HG02973 (cell line): ENCODE measurements at regions not wholly inside any gene's neighbourhood (a gene's known extent, or its start where the extent isn't known, plus 50 kb on each side); places are given as distances from the start of the nearest gene placed in this dataset.
"Not testable (repeated sequence)": the region's sequence is repeated elsewhere in the genome, so short reads cannot be mapped to it uniquely, and the experiment has no call there.

Experiments used
- ATAC-seq: cut with Tn5 transposase; IDR thresholded peaks from one replicate; pipeline ENCODE4 v1.9.1; 2021; ENCODE audit warnings: moderate library complexity; ENCODE audit not compliant: unreplicated experiment

DNA sequence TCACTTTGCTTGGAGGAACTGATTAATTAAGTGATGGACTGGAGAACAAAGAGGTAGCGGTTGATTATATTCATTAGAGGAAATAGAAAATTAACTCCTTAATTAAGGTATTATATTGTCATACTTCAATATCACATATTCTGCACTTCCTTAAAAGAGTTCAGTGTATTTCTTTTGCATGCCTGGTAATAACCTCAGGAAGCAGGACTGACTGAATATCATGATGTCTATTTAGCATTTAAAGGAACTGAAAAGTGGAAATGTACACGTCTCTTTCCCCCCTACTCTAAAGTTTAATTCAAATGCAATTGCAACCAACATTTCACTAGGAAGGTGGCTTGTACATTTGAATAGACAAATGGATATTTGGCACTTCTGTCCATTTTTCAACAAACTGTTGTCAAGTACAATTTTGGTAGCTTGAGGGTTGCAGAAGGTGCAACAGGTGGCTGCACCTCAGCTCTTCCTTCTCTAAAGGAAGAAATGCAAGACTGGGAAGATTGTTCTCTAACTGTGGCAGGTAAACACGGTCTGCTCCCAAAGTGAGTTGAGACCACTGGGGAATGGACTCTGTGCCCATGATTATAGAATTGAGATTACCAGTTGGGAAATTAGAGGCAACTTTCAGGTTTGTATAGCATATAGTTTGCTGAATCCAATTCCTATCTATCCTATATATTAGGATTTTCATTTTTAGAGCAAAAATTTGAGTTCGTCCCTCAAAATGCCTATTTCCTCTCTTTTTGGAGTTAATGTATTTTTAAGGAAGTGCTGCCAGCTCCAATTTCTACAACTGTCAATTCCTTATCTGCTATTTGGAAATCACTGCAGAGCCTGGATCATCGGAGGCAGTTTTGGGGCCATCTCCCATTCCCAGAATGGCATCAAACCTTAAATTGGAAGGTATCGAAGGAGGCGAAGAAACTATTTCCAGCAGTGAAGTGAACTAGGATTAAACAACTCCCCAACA lies 98.9 kb upstream of the TAF11L2 start:
- ATAC-seq, result no peak

DNA sequence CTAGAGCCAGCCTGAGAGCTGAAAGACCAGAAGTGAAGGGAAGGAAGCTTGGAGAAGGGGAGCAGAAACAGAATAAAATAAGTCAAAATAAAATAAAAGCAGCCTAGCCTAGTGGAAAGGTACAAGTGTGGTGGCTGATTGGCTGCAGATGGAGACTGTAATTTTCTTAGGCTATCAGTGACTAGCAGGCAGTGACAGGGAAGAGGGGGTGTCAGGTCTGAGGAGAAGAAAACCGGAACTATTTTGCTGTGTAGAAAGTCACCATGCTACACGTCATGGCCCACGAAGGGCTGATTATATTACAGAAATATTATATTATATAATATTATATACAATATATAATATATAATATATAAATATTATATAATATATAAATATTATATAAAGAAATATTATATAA lies 98.1 kb upstream of the TAF11L2 start:
- ATAC-seq, result no peak

DNA sequence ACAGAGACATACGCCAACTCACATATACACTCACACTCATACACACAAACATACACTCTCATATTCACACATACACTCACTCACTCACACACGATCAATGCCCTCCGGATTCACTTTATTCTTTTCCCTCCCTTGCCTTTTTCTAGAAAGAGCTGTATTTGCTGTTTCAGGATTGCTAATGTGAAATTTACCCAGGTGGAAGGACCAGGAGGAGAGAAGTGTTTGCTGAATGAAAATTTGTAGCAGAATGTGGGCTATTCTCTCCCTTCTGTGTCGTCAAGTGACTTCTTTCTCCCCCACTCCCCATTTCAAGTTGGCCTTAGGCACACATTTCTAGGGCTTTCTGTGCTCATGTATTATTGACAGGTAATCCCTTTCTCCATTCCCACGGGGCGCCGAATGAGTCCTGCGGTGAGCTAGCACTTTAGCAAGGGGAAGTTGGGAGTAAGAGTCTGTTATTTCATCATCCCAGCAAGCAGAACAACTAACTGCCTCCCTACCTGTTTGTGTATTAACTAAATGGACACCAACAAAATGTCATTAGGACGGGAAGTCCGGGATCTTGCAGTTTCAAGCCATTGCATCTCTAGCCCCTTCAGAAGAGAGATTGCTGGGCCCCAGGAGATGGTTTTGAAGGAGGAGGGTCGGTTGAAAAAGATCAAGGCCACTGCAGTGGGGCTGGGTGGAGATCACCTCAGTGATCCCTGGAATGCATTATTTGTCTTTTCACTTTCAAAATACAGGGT lies 97.1 kb upstream of the TAF11L2 start:
- no peak for ATAC-seq

DNA sequence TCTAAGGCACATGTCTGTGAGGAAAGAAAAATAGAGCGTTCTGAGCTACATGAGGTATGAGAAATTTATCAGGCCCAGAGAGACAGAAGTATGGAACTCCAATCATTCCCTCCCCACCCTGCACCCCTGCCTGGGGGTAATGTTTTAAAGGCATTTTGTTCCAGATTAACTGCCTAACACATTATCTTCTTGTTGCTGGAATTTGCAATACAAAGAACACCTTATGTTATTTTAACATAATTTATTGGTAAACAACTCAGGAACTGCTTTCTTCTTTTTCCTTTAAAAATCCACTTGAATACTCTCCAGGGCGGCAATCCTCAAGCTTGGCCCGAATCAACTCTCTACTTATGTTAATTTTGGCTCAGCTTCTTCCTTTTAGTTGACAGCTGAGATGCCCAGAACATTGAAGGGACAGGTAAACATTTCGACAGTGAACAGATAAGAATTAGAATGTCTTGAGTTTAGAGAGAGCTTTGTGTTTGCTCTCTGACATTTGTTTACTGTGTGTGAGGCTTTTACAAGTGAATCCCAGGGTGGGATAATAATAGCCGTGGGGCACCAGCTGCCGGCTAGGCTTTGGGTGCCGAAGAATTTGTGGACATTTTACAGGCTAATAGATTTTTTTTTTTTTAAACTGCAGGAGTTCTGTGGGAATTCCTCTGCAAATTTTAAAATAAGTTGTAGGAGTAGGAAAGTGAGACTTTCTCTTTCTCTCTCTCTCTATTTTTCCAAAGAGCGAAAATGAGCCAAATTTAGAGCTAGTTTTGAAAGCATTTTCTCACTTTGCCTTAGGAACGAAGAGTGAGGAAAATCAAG lies 96.4 kb upstream of the TAF11L2 start:
- no peak for ATAC-seq

DNA sequence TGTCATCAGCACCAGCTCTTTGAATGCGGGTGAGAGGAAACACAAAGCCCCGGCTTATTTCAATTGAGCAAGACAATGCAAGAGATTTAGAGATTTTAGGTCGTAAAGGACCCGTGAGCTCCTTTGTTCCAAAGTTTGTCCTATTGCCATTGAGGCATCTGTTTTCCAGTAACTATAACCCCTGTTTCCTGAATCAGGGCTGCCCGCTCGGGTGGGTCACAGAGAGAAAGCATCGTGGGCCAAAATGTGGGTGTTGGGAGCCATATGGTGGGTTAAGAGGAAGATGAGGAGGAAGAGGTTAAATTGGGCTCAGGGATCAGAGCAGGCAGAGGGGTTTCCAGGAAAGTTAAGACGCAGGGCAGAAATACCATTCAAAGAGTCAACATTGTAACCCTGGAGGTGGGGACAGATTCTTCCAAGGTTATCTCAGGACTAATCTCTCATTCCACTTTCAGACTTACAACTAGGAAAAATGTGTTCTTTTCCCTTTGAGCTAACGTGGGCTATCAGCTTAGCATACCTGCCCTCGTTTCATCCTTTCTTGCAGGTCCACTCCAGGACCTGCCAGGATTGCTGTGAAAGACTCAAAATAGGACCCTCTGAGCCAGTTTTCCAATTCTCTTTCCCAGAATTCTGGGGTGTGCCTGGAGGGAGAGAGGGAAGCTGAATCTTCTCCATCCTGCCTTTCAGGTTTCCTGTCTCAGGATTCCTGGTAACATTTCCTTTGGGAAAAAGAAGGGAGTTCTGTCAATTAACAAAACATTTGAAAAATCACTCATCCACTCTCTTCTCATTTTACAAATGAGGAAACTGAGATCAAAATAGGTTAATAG lies 95.5 kb upstream of the TAF11L2 start:
- ATAC-seq, result no peak

DNA sequence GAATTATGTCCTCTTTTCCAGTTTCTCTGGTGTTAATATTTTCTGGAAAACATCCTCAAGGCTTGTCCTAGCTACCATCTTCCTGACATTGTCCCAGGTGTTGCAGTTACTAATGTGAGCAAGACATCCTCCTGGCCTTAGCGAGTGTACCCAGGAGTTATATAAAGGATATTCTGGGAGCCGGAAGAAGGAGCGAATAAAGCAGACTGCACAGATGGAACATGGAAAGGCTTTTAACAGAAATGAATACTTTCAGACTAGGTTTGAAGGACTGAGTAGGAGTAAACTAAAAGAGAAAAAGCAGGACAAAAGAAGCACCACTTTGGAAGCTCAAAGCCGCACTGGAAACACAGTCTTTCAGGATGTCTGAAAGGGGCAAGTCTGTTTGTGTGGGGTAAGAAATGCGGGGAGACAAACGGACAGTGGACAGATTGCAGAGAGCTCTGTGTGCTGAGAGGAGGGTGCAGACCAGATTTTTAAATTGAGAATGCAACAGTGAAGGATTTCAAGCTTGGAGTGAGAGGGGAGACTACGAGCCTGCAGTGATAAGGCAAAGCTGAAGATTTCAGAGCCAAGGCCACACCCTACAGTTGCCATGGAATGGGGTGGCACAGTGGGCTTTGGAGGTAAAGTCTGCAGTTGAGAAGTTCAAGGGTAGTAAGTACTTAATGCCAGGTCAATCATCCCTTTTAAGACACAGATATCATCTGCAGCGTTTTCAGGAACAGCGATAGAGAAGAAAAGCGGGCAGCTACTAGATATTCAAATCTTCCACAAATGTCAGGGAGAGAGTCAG lies 94.1 kb upstream of the TAF11L2 start:
- ATAC-seq, result no peak

DNA sequence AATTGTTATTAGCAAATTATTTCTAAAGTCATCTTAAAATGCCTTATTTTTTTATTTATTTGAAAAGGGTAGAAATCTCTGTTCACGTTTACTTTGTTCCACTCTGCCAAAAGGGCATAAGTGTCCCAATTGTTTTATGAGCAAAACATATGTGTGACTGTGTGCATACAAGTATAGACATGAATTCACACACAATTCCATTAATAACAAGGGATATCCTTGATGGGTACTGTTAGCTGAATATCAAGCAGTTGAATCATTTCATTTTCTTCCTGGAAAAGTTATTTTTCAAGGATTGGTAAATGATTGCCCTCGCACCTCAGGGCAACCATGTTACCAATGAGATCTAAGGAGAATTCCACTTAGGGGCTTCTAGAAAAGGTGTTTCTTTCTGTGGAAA lies 92.1 kb upstream of the TAF11L2 start:
- ATAC-seq, result no peak

DNA sequence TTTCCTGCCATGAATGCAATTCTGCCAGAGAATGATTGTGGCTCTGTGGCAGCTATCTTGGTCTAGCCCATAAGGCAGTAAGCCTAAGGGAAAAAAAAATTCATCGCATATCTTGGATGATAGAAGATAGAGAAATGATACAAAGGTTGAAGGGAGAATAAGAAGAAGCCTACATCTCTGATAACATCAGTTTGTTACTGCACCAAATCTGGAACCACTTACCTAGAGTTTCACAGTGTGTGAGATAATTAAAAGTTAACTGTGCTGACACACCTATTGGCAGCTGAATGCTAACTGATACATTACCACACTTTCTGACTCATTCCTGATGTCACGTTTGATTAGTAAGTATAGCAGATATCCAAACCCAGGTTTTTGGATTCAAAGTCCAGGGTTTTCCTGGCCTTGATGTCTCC lies 91.6 kb upstream of the TAF11L2 start:
- no peak for ATAC-seq

DNA sequence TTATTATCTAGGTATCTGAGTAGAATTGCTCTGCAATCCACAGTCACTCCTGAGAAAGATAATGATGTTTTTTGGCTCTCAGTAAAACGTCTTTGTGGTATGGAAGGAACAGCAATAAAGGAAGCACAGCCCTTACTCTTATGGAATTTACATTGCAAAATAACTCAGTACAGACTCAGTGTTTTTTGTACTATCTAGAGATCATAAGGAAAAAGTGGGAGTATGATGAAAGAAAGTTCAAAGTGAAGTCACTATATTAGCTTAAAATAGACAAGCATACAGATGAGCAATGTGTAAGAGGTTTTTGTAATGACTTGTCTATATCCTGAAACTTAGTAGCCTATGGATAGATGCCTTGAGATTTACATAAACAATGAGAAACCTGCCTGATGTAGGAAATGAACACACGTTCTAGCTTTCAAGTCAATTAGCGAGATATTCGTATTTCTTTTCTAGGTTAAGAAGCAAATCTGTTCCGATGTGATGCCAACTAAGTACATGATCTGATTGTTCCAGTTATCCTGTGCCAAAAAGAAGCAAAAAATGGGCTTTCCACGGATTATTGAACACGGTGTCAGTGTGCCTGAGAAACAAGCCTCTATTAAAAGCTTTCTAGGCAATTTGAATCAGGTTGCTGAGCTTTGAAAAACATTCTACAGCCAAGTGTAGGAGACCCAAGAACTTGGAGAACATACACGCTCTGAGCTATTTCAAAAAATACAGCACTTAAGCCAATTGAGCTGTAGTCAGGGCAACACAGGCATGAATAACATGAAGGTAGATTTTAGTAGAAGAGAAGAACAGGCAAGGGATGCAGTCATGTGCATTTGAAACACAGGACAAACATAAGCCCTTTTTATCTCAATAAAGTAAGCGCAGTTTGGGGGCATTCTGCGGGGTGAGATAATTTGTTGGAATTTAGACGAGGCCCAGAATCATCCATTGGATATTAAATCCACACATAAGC lies 86.3 kb upstream of the TAF11L2 start:
- ATAC-seq, result no peak

DNA sequence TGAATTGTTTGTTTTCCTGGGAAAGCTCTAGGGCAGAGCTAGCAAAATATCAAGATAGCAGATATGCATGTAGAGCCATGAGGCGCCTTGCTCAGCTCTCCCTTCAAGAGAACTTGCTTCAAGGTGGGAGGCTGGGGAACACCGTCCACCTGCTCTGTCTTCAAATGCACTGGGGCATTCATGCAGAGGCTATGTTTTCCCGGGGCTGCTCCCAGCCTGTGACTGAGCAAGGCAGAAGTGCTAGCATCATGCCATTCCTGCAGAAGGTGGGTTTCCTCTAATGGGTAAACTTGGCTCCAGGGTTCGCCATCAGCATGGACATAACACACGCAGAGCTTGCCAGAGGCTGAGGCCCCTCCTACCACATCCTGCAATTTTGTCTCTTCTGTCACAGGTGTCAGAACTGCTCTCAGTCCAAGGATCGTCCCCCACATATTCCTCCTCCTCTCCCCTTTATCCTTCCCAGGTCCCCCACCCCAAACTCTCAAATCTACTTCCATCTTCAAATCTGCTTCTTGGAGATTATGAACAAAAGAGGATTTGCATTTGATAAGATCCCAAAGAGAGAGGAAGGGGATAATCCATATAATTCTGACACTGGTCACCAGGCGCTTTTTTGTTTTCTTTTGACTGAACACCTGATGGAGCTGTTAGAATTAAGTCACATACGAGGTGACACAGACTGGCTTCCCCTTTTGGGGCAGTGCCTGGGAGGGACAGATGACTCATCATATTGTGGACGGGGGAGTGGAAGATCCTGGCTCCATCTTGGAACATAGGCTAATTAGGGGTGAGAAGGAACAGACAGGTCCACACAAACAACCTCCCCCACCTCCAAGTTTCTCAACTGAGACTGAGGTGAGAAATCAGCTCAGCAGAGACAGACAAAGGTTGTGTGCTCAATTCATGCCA lies 85.0 kb upstream of the TAF11L2 start:
- peak; percentile 83 for ATAC-seq

DNA sequence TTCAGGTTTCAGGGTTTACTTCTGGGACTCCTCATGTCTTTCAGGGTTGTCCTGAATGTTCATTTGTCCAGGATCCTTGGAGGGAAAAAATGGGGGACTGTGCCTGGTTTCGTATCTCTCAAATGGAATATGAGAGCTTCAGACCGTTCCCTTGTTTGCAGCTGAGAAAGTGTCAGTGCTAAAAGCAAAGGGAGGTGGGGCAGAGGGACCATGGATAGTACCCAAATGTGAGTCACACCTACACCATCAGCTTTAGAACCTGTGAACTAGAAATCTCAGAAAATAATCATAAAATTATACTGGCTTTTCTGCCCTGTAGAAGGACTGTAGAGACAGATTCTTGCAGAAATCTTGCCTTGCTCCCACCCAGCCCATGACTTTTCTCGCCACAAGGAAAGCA lies 84.3 kb upstream of the TAF11L2 start:
- ATAC-seq, result no peak

DNA sequence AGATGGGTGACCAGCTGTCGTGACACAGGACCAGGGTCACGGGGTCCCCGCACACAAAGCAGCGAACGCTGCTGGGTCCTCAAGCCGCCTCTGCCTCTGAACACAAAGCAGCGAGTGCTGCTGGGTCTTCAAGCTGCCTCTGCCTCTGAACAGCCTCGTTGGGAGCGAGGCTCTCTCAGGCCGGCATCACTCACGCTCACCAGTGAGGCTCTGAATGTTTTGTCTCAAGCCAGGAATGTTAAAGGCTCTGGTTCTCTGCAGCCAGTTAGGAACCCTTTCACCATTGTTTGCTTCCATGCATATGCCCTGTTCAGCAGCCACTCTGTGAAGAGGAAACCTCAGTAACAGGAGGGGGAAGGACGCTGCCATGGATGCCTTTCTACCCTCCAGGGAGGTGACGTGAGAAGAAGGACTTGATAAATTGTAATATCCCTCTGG lies 82.7 kb upstream of the TAF11L2 start:
- no peak for ATAC-seq

DNA sequence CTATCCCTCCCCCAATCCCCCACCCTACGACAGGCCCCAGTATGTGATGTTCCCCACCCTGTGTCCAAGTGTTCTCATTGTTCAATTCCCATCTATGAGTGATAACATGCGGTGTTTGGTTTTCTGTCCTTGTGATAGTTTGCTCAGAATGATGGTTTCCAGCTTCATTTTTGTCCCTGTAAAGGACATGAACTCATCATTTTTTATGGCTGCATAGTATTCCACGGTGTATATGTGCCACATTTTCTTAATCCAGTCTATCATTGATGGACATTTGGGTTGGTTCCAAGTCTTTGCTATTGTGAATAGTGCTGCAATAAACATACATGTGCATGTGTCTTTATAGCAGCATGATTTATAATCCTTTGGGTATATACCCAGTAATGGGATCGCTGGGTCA lies 81.7 kb upstream of the TAF11L2 start:
- ATAC-seq, result not testable (repeated sequence)

DNA sequence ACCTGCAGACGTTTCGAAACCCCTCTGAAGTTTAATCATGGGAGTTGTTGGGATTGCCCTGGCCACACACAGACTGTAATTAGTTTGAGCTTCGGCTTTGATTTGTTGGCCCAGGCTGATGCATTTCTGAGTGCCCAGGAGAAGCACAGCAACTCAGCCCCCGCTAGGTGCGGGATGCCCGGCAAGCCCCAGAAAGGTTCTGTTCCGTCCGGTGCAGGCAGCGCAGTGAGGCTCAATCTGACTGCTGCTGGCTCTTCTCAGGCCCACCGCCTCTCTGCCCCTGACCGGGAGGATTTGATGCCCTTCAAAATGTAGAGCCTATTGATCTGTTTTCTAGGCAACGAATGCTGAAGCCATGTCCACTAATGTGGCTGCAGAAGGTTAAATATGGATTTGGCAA lies 73.4 kb upstream of the TAF11L2 start:
- ATAC-seq, result no peak

DNA sequence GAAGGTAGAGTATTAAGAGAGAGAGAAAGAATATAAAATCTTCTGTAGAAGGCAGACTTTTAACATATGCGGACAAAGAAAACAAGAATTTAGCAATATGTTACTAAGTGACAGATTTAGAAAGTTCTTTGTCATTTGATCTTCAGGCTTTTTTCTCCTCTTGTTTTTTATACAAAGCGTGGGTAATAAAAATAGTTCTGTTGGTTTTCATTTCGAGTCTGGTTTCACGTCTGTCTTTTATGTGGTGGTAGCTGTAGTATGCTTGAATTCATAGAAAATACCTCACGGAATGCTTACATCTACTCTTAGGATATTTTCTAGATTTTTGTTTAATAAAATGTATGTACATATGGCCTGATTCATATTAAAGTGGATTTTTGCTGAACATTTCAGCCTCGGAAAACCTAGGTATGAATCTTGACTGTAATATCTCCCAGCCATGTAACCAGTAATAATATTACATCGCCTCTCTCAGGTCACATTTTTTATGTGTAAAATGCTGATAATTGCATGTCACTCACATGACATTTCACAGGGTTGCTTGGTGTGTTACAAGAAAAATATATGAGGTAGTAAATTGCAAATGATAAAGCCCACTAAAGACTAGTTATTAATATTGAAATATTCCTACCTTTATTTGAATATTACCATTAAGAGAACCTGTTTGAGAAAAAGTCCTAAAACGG lies 72.5 kb upstream of the TAF11L2 start:
- ATAC-seq, result no peak

DNA sequence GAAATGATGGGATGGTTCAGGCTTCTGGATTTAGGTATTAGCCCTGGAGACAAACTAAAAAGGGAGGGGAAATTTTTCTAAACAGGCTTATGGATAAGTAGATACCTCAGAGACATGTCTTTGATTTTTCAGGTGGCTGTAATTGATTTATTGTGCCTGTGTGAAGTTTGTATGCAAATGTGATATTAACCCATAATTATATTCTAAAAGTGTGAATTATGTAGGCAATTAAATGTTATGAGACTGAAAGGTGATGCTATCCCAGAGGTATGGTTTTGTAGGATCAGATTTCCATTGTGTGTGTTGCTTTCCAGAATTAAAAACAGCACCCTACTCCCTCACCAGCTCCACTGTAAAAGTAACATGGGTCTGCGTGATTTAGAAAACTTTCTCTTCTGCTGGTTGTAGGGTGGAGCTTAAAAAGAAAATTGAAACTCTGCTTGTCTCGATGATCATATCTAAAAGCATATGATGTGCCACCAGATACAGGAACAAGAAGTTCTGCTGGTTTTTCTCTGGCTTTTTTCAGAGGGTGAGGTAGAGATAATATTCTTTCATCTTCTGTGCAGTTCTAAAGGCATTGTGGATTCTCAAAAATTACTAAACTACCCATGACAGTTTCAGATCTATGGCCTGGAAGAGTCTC lies 71.8 kb upstream of the TAF11L2 start:
- peak; percentile 80 for ATAC-seq
